GM19455 (cell line): ENCODE measurements at regions not wholly inside any gene's neighbourhood (a gene's known extent, or its start where the extent isn't known, plus 50 kb on each side); places are given as distances from the start of the nearest gene placed in this dataset.

Experiments used
- ATAC-seq: cut with Tn5 transposase; IDR thresholded peaks from one replicate; pipeline ENCODE4 v1.9.1; 2021; ENCODE audit not compliant: unreplicated experiment

GRCh38 chr12:116481726-116482125, 77.5 kb upstream of the MAP1LC3B2 start:
- ATAC-seq, result no peak

GRCh38 chr12:116482179-116482578, 77.0 kb upstream of the MAP1LC3B2 start:
- ATAC-seq, result no peak

- no peak for ATAC-seq
Measured at GRCh38 chr12:116482859-116483258, 76.3 kb upstream of the MAP1LC3B2 start.

- ATAC-seq, result no peak
Measured at GRCh38 chr12:116483959-116484750, 75.0 kb upstream of the MAP1LC3B2 start.

GRCh38 chr12:116484807-116485206, 74.4 kb upstream of the MAP1LC3B2 start:
- no peak for ATAC-seq

GRCh38 chr12:116489116-116489515, 70.1 kb upstream of the MAP1LC3B2 start:
- ATAC-seq, result no peak

GRCh38 chr12:116490471-116490870, 68.7 kb upstream of the MAP1LC3B2 start:
- no peak for ATAC-seq

- ATAC-seq, result no peak
Measured at GRCh38 chr12:116492703-116493324, 66.4 kb upstream of the MAP1LC3B2 start.

GRCh38 chr12:116495260-116495659, 63.9 kb upstream of the MAP1LC3B2 start:
- no peak for ATAC-seq

GRCh38 chr12:116497051-116497591, 62.1 kb upstream of the MAP1LC3B2 start:
- ATAC-seq, result no peak

GRCh38 chr12:116498471-116498870, 60.7 kb upstream of the MAP1LC3B2 start:
- ATAC-seq, result no peak

GRCh38 chr12:116502141-116502725, 56.9 kb upstream of the MAP1LC3B2 start:
- no peak for ATAC-seq

- no peak for ATAC-seq
Measured at GRCh38 chr12:116502989-116503496, 56.1 kb upstream of the MAP1LC3B2 start.

GRCh38 chr12:116504438-116504837, 54.7 kb upstream of the MAP1LC3B2 start:
- ATAC-seq, result no peak

GRCh38 chr12:116506697-116507064, 52.5 kb upstream of the MAP1LC3B2 start:
- no peak for ATAC-seq

- no peak for ATAC-seq
Measured at GRCh38 chr12:116508145-116509121, 50.7 kb upstream of the MAP1LC3B2 start.
